ENCODE measurements at regions not wholly inside any gene's neighbourhood (a gene's known extent, or its start where the extent isn't known, plus 50 kb on each side); places are given as distances from the start of the nearest gene placed in this dataset.

DNA sequence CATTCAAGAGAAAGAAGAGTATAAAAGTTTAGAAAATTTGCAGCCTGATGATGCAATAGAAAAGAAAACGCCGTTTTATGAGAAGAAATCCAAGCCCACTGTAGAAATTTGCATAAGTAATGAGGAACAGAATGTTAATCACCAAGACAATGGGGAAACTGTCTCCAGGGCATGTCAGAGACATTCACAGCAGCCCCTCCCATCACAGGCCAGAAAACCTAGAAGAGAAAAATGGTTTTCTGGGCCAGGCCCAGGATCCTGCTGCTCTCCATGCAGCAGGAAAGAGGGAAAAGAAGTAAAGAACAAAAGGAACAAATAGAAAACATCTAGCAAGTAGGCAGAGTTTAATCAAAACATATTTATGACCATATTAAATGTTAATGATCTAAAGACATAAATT, 119.0 kb downstream of the ANKRD50 start:
- H3K27ac ChIP-seq: no peak overlapping the region
- TF ChIP-seq, protein P1, sequence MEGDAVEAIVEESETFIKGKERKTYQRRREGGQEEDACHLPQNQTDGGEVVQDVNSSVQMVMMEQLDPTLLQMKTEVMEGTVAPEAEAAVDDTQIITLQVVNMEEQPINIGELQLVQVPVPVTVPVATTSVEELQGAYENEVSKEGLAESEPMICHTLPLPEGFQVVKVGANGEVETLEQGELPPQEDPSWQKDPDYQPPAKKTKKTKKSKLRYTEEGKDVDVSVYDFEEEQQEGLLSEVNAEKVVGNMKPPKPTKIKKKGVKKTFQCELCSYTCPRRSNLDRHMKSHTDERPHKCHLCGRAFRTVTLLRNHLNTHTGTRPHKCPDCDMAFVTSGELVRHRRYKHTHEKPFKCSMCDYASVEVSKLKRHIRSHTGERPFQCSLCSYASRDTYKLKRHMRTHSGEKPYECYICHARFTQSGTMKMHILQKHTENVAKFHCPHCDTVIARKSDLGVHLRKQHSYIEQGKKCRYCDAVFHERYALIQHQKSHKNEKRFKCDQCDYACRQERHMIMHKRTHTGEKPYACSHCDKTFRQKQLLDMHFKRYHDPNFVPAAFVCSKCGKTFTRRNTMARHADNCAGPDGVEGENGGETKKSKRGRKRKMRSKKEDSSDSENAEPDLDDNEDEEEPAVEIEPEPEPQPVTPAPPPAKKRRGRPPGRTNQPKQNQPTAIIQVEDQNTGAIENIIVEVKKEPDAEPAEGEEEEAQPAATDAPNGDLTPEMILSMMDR (conservative IDR thresholded peaks at IDR 0.05): no peak

DNA sequence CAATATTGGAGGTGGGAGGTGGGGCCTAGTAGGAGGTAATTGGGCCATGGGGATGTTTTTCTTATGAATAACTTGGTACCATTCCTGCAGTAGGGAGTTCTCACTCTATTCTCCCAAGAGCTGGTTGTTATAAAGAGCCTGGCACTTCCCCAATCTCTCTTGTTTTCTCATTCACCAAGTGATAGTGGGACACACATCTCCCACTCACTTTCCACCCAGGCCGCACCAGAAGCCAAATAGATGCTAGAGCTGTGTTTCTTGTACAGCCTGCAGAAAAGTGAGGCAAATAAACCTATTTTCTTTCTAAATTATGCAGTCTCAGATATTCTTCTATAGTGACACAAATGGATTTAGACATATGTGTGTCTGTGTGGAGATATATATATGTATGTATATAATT, 117.6 kb downstream of the ANKRD50 start:
- TF ChIP-seq, protein P1 (conservative IDR thresholded peaks at IDR 0.05): no peak

DNA sequence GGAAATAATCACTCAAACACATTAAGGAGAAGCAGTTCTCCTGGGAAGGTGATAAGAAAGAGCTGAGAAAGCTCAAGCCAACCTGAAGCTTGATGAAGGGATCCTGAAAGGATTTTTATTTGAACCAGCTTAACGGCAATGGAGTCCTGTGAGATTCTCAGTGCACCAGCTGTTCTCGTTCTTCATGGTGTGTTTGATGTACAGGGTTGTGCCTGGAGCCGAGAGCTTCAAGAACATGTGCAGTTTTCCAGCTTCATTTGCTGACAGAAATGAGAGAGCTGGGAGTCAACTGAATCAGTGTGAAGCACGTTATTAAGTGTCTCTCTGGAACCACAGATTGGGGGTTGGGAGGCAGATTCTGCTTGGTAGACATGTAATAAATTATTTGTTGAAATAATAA, 115.7 kb downstream of the ANKRD50 start:
- no peak overlapping the region for H3K27ac ChIP-seq
- TF ChIP-seq, protein P1 (conservative IDR thresholded peaks at IDR 0.05): no peak

More for the DNA sequence above, 117.6 kb downstream of the ANKRD50 start:
- no peak overlapping the region for H3K27ac ChIP-seq

DNA sequence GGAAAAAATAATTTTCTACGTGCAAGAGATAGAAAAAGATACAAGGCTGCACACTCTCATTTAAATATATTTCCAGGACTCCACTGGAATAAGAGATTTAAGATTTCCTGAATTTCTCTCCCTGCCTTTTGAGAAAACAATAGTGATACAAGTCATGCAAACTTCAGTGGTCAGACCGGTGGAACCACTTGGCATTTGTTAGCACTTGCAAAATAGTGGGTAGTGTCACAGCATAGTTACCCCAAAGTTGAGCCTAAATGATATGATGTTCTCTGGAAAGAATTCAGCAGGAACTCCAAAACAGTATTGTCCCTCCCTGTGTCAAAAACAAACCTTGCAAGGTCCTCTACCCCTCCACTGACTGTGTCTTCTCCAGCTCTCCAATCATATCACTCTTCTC, 102.3 kb downstream of the ANKRD50 start:
- no peak overlapping the region for H3K27ac ChIP-seq

More for the DNA sequence above, 102.3 kb downstream of the ANKRD50 start:
- TF ChIP-seq, protein P1 (conservative IDR thresholded peaks at IDR 0.05): no peak
